ENCODE measurements at regions not wholly inside any gene's neighbourhood (a gene's known extent, or its start where the extent isn't known, plus 50 kb on each side); places are given as distances from the start of the nearest gene placed in this dataset.

DNA sequence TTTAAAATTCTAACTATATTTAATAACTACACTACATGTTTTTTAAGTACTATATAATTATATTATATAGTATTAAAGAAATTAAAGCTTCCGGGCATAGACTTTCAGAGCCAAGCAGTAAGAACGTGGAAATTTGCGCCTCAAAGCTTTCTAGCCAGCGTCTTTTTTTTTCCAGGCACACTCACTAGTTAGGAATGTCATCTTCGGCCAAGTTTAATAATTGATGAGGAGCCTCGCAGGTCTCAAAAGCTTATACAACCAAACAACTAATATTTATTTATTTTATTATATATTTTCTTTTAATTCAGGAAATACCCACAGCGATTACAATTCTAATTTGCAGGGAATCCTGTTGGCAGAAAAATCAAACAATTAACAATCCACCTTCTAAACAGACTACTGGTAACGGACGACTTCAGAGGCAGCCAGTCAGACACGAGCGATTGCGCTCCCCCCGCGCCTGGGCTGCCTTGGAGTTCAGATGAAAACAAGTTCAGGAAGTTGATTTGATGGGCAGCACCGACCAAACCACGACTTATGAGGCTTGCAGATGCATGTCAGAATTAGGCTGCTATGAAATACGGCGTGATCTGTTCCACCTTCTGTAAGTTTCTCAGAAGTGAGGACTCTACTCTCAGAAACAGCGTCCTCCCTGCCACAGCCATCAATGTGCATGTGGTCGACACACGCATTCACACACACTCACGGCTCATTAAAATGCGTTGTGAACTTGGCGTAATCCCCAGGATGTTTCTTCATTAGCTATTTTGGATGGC lies 431.8 kb upstream of the MGMT start:
- Histone ChIP-seq H3K36me3 (no peaks in the 10 kb centered on the region), H3K9me3 (no peaks in the 10 kb centered on the region), H3K4me3 (no peak overlapping the region), H3K27me3 (peaks cover 0 to 75% (median 37%) of the 10 kb centered on the region in 3 donors), H3K4me1 (peaks cover 0 to 11% (median 6%) of the 10 kb centered on the region in 4 donors), H3K27ac (no peak overlapping the region)
- TF ChIP-seq, protein P1, sequence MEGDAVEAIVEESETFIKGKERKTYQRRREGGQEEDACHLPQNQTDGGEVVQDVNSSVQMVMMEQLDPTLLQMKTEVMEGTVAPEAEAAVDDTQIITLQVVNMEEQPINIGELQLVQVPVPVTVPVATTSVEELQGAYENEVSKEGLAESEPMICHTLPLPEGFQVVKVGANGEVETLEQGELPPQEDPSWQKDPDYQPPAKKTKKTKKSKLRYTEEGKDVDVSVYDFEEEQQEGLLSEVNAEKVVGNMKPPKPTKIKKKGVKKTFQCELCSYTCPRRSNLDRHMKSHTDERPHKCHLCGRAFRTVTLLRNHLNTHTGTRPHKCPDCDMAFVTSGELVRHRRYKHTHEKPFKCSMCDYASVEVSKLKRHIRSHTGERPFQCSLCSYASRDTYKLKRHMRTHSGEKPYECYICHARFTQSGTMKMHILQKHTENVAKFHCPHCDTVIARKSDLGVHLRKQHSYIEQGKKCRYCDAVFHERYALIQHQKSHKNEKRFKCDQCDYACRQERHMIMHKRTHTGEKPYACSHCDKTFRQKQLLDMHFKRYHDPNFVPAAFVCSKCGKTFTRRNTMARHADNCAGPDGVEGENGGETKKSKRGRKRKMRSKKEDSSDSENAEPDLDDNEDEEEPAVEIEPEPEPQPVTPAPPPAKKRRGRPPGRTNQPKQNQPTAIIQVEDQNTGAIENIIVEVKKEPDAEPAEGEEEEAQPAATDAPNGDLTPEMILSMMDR (IDR thresholded peaks at IDR 0.05): no peak
- TF ChIP-seq EP300 (IDR thresholded peaks at IDR 0.05): no peak
- TF ChIP-seq POLR2A (IDR thresholded peaks at IDR 0.05): no peak
- no peak for TF ChIP-seq POLR2AphosphoS5 (IDR thresholded peaks at IDR 0.05)
- 25 to 54% methylated on average over 24 of the region's 24 CpGs for WGBS, 2 donors
- DNase-seq: no peak
- intact Hi-C loops (cut with DNase I): loop anchor here (2.0 kb wide), 1 partner anchor 432 kb away; the partner anchor contains the start of gene MGMT

DNA sequence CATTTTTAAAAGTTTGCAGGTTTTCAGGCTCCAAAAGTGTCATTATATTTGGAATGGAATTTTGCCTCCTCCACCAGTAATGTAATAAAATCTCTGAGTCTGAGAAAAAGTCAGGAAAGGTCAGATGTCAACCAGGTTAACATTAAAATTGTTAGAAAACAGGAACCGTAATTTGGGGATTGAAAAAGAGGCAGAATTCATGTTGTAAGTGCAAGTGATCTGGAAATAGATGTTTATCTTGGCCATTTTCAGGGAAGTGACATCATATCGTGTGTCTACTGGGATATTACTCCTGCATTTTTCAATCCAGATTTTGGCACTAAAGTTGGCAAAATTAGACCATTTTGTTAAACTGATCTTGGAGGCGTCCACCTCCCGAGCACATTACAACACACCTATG lies 428.5 kb upstream of the MGMT start:
- no peaks in the 10 kb centered on the region for H3K36me3 ChIP-seq
- H3K9me3 ChIP-seq: no peaks in the 10 kb centered on the region
- no peak overlapping the region for H3K27ac ChIP-seq
- TF ChIP-seq POLR2AphosphoS5 (IDR thresholded peaks at IDR 0.05): no peak
- TF ChIP-seq POLR2A (IDR thresholded peaks at IDR 0.05): no peak
- no peak for TF ChIP-seq EP300 (IDR thresholded peaks at IDR 0.05)
- TF ChIP-seq, protein P1 (IDR thresholded peaks at IDR 0.05): no peak
- intact Hi-C loops (cut with DNase I): no loop called here
- H3K4me1 ChIP-seq: no peaks in the 10 kb centered on the region
- WGBS, 2 donors: 15 to 58% methylated on average over 4 of the region's 4 CpGs
- no peak overlapping the region for H3K4me3 ChIP-seq
- H3K27me3 ChIP-seq: peaks cover 0 to 54% (median 11%) of the 10 kb centered on the region in 3 donors
- DNase-seq: no peak

DNA sequence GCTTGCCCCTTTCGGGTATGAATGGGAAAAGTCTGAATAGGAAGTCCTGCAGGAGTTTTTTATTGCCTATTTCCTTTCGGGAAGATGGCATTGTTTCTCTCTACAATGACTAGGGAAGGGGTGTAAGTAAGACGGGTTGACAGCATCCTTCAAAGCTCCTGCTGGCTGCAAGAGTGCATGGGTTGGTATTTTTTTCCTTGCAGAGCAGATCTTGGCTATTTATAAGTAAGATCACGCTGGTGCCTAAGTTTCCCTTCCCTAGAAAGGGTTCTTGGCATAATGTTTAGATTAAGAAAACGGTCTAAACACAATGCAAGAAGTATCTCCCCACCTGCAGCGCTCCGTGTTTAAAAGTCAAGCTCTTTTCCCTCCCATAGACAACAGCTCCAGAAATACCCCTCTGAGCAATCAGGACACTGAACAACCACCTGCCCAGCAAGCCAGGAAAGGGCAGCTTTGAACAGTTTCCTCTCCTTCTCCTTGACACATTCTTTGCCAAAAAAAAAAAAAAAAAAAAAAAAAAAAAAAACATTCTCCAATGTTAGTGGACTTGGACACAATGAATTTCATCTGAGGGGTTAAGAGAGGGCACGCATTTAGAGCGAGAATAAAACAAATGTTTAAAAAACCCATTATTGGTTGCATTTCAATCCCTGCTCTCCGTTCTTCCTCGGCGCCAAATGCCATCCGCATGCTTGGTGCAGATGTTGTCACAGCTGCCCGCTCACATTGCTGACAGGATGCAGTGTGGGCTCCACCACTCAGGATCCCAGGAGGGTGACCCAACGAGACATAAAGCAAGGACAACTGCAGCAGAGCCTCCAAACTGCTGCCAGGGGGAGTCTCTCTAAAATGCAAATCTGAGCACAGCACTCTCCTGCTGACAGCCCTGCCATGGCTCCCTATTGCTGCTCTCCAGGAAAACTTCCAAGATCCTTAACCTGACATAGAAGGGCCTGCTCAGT lies 427.4 kb upstream of the MGMT start:
- intact Hi-C loops (cut with DNase I): no loop called here
- Histone ChIP-seq H3K27ac (no peak overlapping the region), H3K9me3 (no peaks in the 10 kb centered on the region), H3K4me1 (no peaks in the 10 kb centered on the region), H3K36me3 (no peaks in the 10 kb centered on the region), H3K27me3 (peaks cover 0 to 43% (median 4%) of the 10 kb centered on the region in 3 donors), H3K4me3 (no peak overlapping the region)
- DNase-seq: no peak
- 65 to 73% methylated on average over 15 of the region's 15 CpGs for WGBS, 2 donors
- TF ChIP-seq EP300 (IDR thresholded peaks at IDR 0.05) (no peak), POLR2A (IDR thresholded peaks at IDR 0.05) (no peak), POLR2AphosphoS5 (IDR thresholded peaks at IDR 0.05) (no peak)
- TF ChIP-seq, protein P1 (IDR thresholded peaks at IDR 0.05): no peak

DNA sequence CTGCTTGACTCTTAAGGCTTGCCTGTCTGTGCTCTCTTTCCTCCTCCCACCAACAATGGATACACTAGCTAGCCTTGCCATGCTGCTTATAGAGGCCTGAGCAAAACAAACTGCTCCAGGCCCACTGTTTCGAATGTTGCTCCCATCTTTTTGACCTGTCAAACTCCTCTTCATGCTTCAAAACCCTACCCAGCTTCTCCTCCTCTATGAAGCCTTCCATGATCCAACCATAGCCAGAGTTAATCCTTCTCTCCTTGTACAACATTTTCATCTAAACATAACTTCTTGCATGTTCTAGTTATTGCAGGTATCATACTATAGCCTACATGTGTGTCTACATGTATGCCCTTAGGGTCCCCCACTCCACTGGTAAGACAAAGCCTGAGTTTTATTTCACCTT lies 426.7 kb upstream of the MGMT start:
- WGBS, 2 donors: 73 to 85% methylated on average over 1 of the region's 1 CpG
- H3K27me3 ChIP-seq: peaks cover 0 to 38% (median 0%) of the 10 kb centered on the region in 3 donors
- no peaks in the 10 kb centered on the region for H3K36me3 ChIP-seq
- no peak for DNase-seq
- no peaks in the 10 kb centered on the region for H3K4me1 ChIP-seq
- intact Hi-C loops (cut with DNase I): no loop called here
- no peak overlapping the region for H3K27ac ChIP-seq
- no peaks in the 10 kb centered on the region for H3K9me3 ChIP-seq
- no peak for TF ChIP-seq EP300 (IDR thresholded peaks at IDR 0.05)
- TF ChIP-seq, protein P1 (IDR thresholded peaks at IDR 0.05): no peak
- no peak for TF ChIP-seq POLR2A (IDR thresholded peaks at IDR 0.05)
- no peak for TF ChIP-seq POLR2AphosphoS5 (IDR thresholded peaks at IDR 0.05)
- H3K4me3 ChIP-seq: no peak overlapping the region

All from sigmoid colon (tissue), 6 donors.